Nephron progenitor cell (in vitro differentiated cells): ENCODE measurements at regions not wholly inside any gene's neighbourhood (a gene's known extent, or its start where the extent isn't known, plus 50 kb on each side); places are given as distances from the start of the nearest gene placed in this dataset.
A peak's percentile ranks its signal among the peaks of the same experiment; 100 is the strongest.
"Not testable (repeated sequence)": the region's sequence is repeated elsewhere in the genome, so short reads cannot be mapped to it uniquely, and the experiment has no call there.

ENCODE experiments used
- DNase-seq: peaks from one replicate; pipeline ENCODE4 v3.0.0; 2021
- H3K27ac Mint-ChIP-seq: 2 replicates; pipeline ENCODE4 v1.8.0; 2021; ENCODE audit warnings: mild to moderate bottlenecking, moderate library complexity, mixed read lengths
- H3K27me3 Mint-ChIP-seq: 2 replicates; pipeline ENCODE4 v1.8.0; 2021; ENCODE audit warnings: mild to moderate bottlenecking, low read depth, mixed read lengths; ENCODE audit not compliant: poor library complexity
- H3K36me3 Mint-ChIP-seq: 2 replicates; pipeline ENCODE4 v1.8.0; 2021; ENCODE audit warnings: low read depth, mixed read lengths
- H3K4me1 Mint-ChIP-seq: 2 replicates; pipeline ENCODE4 v1.8.0; 2021; ENCODE audit warnings: mixed read lengths
- H3K4me3 Mint-ChIP-seq: 2 replicates; pipeline ENCODE4 v1.8.0; 2021; ENCODE audit warnings: mild to moderate bottlenecking, moderate library complexity, mixed read lengths
- H3K9me3 Mint-ChIP-seq: 2 replicates; pipeline ENCODE4 v1.8.0; 2021; ENCODE audit warnings: mild to moderate bottlenecking, moderate library complexity, mixed read lengths
- TF ChIP-seq, protein P1 (sequence below): fragments of 200-600 bp; sonication (generic); IDR thresholded peaks from 2 replicates; pipeline ENCODE4 v1.5.0; 2021; ENCODE audit warnings: antibody characterized with exemption

DNA sequence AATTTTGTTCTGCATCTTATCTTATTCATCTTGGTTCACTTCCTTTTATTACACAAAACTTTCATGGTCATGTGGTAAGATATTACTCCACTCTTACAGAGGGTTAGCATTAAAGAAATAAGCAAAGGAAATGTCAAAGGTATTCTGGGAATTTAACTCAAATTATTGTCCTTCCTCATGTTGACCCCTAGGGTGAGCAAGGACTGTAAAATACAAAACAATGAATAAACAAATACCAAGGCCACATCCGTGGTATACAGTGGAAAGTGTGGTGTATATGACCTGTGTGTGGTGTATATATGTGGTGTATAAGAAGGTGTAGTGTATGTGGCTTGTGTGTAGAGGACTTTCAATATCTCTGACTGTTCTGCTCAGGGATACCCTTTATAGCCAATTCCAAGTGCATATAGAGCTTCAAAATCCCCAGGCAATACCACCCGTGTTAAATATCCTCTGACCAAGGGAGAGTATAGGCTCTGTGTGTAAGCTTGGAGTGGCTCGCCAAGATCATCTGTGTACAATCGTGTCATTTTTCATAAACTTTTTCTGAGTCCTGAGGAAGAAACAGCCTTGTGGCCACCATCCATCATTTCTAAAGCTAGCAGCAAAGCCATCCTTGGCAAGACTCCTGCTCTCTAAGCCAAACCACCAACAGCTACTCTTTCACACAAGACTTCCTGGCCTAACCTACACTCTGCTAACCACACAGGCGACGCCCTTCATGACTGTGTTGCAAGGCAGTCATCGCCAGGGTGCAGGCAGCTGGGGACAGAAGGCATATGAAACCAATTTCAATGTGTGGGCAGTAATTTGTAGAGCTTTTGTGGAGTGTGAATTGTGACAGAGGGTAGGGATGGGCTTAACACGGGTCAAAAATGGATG lies 548.0 kb downstream of the ETS1 start:
- Mint-ChIP-seq H3K36me3 (peaks cover 6% of the 10 kb centered on the region), H3K4me3 (no peak overlapping the region), H3K4me1 (peaks cover 49% of the 10 kb centered on the region), H3K27me3 (peaks cover 7% of the 10 kb centered on the region), H3K27ac (peak overlapping the region; percentile 22), H3K9me3 (peaks cover 11% of the 10 kb centered on the region)
- DNase-seq: no peak
- TF ChIP-seq, protein P1, sequence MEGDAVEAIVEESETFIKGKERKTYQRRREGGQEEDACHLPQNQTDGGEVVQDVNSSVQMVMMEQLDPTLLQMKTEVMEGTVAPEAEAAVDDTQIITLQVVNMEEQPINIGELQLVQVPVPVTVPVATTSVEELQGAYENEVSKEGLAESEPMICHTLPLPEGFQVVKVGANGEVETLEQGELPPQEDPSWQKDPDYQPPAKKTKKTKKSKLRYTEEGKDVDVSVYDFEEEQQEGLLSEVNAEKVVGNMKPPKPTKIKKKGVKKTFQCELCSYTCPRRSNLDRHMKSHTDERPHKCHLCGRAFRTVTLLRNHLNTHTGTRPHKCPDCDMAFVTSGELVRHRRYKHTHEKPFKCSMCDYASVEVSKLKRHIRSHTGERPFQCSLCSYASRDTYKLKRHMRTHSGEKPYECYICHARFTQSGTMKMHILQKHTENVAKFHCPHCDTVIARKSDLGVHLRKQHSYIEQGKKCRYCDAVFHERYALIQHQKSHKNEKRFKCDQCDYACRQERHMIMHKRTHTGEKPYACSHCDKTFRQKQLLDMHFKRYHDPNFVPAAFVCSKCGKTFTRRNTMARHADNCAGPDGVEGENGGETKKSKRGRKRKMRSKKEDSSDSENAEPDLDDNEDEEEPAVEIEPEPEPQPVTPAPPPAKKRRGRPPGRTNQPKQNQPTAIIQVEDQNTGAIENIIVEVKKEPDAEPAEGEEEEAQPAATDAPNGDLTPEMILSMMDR: no peak

DNA sequence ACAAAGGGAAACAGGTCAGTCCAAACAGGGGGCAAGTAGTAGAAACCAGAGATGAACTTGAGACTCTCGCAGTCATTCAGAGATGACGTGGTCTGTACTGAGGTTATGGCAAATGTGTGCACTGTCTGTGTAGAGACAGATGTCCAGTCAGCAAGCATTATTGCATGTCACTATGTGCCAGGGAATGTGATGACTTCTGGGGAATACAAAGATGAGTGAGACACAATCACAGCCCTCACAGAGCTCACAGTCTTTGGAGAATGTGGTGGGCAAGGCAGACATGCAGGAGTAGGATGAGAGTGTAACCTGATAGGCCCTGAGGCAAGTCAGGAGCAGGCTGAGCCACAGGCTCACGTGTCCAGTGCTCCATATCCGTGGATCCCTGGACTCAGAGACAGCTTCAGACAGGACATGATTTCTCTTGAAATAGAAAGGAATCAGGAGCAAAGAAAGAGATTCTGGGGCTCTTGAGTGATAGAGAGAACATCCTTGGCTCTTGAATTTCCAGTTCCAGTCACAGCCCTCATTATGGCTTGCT lies 550.7 kb downstream of the ETS1 start:
- Mint-ChIP-seq H3K36me3 (no peaks in the 10 kb centered on the region), H3K4me3 (no peak overlapping the region), H3K4me1 (peaks cover 36% of the 10 kb centered on the region), H3K9me3 (no peaks in the 10 kb centered on the region), H3K27ac (no peak overlapping the region), H3K27me3 (peaks cover 7% of the 10 kb centered on the region)
- TF ChIP-seq, protein P1: no peak
- DNase-seq: no peak

DNA sequence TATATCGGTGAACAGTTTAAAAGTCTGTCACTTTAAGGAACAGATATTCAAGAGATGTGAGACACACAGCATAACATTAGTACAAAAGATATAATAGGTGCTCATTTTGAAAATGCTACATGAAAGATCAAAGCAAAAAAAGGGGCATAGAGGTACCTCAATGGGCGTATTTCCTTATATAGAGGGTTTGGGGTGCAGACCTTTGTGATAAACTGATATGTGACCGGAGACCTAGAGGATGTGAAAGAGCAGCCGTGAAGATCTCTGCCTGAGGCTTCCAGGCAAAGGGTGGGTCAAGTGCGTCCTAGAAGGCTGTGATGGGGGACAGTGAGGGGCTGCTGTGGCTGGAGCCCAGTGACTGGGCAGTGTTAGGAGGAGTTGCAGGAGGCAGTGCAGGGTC lies 551.4 kb downstream of the ETS1 start:
- H3K4me3 Mint-ChIP-seq: no peak overlapping the region

DNA sequence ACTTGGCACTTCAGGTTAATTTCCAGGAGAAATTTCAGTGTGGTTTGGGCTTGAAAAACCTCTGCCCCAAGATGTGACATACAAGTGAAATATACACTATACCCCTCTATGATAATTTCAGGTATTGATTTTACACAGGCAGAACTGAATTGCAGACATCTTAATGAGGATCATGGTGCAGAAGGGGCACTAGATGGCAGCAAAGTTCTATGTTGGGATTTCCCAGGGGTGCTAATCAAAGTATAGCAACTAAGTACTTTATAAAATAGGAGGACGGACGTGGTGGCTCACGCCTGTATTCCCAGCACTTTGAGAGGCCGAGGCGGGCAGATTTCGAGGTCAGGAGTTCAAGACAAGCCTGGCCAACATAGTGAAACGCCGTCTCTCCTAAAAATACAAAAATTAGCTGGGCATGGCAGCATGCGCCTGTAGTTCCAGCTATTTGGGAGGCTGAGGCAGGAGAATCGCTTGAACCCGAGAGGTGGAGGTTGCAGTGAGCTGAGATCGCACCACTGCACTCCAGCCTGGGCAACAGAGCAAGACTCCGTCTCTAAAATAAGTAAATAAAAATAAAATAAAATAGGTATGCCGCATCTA lies 555.7 kb downstream of the ETS1 start:
- DNase-seq: peak; percentile 54
- not testable (repeated sequence) for H3K27me3 Mint-ChIP-seq, H3K36me3 Mint-ChIP-seq, H3K4me3 Mint-ChIP-seq, H3K9me3 Mint-ChIP-seq, H3K27ac Mint-ChIP-seq
- TF ChIP-seq, protein P1: peak; percentile 91
- peaks cover 25% of the 10 kb centered on the region for H3K4me1 Mint-ChIP-seq

More for the DNA sequence above, 551.4 kb downstream of the ETS1 start:
- TF ChIP-seq, protein P1: no peak
- no peaks in the 10 kb centered on the region for H3K9me3 Mint-ChIP-seq
- H3K27me3 Mint-ChIP-seq: peaks cover 7% of the 10 kb centered on the region
- H3K27ac Mint-ChIP-seq: no peak overlapping the region
- no peaks in the 10 kb centered on the region for H3K36me3 Mint-ChIP-seq
- no peak for DNase-seq
- H3K4me1 Mint-ChIP-seq: peaks cover 38% of the 10 kb centered on the region

DNA sequence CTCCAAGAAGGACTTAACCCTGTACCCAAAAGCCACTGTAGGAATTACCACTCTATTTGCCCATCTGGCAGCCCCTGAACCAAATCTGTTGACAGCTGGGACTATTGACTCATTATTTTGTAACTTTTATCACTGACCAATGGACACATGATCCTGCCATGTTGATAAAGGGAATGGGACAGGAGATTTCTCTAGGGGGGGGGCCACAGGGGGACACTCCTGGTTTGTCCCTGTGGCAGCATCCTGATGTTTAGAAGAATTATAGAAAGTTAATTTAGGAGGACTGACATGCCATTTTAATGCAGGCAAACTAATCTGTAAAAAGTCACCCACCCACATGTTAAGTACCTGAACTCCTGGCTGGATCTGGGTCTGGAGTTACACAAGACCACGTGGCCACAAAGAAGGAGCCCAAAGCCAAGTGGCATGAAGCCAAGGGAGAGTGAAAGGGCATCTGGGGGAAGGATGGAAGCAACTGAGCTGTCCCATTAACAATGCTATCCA lies 558.1 kb downstream of the ETS1 start:
- TF ChIP-seq, protein P1: no peak
- Mint-ChIP-seq H3K36me3 (no peaks in the 10 kb centered on the region), H3K4me3 (no peak overlapping the region), H3K27me3 (no peaks in the 10 kb centered on the region), H3K9me3 (peaks cover 9% of the 10 kb centered on the region), H3K4me1 (peaks cover 36% of the 10 kb centered on the region), H3K27ac (no peak overlapping the region)
- no peak for DNase-seq
